ENCODE measurements at regions not wholly inside any gene's neighbourhood (a gene's known extent, or its start where the extent isn't known, plus 50 kb on each side); places are given as distances from the start of the nearest gene placed in this dataset.

DNA sequence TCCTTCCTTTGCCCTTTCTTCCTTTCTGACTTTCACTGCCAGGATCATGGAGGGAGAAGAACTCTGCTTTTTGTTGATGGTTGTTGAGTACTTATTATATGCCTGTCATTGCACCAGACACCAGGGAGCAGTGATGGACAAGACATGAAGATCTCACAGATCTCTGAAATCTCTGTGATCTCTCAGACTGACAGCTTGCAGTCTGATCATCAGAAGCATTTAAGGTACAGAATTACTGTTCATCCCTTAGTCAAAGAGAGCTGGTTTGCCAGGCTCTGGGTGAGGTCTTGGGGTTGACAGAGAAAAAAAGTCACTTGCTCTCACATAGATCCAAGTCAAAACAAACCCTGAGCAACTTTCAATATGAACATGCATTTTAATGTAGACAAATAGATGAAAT, 299.5 kb upstream of the FMN2 start:
- no peak for DNase-seq (ENCODE audit: low read depth)

DNA sequence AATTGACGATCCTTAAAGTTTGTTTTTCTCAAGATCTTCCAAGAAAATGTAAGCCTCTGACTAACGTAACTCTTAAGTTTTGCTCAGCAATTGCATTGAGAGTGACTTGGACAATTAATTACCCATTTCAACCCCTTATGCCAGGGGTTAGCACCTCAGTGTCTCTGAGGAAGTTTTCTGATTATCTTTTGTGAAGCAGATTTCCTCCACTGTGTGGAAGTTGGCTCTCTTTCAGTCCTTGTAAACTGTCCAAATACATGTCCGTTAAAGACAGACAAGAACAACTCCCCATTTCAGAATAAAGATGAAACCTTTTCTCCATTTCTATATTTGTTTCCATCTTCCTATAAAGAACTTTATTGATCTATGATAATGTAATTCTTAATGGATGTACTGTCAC, 296.4 kb upstream of the FMN2 start:
- DNase-seq (ENCODE audit: low read depth) = no peak

DNA sequence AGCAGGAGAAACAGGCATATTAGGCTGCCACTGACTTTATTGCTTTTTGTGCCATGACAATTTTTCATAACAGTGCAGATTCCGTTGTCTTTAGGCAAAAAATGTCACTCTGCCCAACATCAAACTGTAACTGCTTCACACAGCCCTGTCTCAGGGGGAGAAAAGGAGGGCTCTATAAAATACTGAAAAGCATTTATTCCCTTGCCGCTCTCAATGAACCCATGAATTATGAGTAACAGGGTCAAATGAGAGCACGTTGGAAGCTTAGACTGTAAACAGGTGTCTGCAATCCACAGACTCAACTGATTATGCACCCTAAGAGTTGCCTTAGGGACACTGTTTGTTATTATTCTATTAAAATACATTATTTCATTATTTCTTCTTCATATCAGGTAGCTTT, 292.1 kb upstream of the FMN2 start:
- no peak for DNase-seq (ENCODE audit: low read depth)

DNA sequence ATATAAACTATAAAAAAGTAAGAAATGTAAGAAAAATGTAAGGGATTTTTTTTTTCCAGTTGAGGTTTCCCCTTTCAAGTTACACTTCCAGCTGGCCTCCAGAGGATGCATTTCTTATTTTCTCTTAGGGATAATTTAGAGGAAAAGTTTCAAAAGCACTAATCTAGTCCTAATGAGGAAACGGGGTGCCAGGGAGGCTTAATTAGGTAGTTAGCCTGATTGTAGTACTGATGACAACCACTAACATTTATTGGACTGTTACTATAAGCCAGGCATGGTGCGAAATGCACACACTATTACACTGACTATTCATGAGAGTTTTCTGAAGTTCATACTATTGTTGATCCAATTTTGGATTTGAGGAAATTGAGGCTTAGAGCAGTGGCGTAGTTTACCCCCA, 290.8 kb upstream of the FMN2 start:
- no peak for DNase-seq (ENCODE audit: low read depth)

DNA sequence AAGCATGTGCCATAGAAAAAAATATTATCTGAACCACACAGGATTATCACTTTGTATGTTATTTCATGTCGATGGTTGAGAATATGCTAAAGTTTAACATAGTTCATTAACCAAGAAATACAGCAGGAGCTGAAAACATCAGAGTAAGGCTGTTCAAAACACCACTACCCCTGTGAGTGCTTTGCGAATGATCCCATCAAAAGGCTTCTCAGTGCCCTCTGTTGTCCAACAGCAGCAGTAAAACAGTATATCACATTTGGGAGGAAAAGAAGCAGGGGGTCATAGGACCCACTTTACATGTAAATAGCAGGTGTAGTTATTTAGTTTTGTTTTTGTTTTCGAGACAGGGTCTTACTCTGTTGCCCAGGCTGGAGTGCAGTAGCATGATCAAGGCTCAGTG, 289.4 kb upstream of the FMN2 start:
- DNase-seq (ENCODE audit: low read depth) = no peak

DNA sequence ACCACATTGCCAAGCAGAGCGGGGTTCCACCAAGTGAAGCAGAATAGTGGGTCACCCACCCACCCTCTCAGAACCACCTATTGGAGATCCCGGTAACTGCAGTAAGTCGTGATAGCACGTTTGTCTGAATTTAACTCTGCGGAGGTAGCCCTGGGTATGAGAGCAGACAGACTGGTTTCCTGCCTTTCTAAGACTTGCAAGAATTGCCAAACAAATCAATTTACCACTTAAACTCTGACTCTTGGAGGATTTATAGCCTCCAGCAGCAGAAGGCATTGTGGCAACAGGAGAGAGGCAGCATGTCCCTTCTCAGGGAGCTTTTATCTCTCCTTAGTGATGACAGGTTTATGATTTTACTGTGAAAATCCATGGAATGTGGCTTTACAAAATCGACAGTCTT, 287.9 kb upstream of the FMN2 start:
- no peak for DNase-seq (ENCODE audit: low read depth)

DNA sequence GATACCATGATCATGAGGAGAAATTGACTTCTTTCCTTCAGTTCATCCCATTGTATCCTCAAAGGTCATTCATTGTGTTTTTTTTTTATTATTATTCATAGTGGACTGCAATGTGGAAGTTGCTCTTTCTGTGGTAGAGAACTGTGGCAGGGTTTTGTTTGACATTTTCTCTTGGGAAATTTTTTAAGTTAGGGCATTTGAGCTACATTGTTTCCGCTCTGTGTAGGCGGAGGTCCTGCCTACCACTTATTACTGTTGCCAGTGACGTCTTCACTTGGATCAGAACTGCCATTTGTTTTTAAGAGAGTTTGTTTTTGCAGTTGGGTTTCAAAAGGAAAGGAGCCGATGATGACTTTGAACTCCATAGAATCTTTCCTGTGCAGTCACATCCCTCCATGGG, 287.4 kb upstream of the FMN2 start:
- DNase-seq (ENCODE audit: low read depth) = no peak

DNA sequence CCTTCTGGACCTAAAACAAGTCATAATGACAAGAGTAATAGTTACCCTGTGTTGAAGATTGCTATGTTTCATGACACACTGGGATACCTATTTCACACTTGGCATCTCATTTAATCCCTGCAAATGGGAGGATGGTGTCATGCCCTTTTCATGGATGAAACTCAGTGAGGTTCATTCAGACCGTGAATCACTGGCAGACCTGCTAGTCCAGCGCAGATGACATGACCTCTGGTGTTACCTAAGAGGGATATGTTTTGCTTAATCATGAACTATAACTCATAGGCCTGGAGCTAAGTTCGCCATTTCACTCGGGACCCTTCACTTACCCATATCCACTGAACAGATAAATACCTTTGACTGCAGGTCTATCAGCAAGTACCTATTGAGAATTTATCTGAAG, 286.6 kb upstream of the FMN2 start:
- DNase-seq (ENCODE audit: low read depth) = no peak

DNA sequence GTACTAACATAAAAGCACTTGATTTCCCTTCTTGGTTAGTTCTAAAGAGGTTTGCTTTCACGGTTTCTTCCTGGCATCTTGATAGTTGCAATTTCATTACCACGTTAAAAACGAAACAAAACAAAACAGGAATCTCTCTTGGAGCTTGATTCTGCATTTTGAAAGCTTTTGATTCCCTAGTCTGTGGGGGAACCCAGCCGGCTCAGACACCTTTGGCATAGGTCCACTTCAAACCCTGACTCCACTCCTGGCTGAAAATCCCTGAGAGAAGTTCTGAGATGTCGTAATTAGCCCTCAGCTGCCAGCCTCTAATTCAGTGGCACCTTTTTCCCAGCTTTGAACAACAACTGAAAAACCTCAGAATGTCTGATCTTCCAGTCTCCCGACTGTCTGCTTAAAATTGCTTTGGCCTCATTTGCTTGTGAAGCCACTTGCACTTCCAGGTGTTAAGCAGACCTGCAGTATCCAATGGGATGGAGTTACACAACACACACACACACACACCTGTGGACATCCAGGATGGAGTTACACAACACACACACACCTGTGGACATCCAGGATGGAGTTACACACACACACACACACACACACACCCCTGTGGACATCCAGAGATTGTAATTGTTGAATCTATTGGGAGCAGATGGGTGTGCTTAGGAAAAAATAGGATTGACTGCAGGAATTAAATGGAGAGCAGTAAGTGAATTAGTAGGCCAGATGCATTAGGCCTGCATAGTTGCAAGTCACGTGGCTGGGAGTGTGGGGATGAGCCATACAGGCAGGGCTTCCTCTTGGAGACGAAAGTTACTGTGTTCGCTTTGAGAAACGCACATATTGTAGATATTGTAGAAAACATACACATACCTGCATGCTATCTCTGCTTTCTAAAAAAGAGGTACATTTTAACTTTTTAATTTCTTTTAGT, 285.6 kb upstream of the FMN2 start:
- no peak for DNase-seq (ENCODE audit: low read depth)

DNA sequence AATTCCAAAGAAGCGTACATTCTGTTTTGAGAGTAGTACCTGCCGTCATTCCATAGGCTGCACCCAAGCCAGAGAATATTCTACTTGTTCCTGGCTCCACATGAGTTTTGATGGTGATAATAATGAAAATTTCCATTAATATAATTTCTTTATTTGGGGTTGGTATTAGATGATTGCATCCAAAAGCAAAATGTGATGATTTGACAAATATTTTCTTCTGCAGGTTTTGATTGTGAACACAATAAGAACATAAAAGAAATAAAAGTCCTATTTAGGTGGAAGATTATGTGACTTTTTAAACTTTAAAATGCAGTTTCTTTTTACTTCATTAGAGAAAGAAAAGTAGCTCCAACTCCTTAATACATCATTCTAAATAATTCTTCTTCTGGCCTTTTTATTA, 284.8 kb upstream of the FMN2 start:
- no peak for DNase-seq (ENCODE audit: low read depth)

DNA sequence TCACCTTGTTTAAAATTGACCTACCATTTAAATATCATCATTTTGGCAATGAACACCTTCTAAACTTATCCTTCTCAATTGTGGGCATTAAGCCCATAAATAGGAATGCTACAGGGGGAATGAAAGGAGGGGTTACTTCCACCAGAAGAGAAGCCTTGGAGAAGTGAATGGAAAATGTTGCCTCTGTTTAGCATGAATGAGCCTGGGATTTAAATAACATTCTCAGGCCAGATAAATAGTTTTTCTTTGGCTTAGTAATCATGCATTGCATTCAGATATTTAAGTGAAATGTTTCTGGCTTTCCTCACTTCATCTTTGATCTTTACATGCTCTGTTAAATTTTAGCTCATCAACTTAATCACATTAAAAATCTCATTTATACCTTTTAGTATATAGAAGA, 284.3 kb upstream of the FMN2 start:
- no peak for DNase-seq (ENCODE audit: low read depth)

DNA sequence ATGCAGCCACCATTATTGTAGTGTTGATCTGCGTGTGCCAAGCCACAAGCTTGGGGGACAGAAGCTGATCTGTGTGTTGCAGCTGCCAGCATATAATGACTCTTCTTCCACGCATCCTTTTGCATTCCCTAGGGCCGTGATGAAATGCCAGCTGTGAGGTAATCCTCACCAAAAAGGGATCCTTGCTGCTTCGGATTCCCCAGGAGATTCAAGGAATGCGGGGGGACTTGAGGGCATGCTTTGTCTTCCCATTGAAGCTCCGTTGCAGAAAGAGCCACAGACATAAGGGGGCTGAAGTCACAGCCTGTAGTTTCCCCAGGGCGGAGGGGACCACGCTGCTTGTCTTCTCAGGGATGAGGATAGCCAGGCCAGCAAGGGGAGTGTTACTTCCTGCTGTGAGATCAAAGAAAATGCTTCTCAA, 281.6 kb upstream of the FMN2 start:
- DNase-seq (ENCODE audit: low read depth) = no peak

DNA sequence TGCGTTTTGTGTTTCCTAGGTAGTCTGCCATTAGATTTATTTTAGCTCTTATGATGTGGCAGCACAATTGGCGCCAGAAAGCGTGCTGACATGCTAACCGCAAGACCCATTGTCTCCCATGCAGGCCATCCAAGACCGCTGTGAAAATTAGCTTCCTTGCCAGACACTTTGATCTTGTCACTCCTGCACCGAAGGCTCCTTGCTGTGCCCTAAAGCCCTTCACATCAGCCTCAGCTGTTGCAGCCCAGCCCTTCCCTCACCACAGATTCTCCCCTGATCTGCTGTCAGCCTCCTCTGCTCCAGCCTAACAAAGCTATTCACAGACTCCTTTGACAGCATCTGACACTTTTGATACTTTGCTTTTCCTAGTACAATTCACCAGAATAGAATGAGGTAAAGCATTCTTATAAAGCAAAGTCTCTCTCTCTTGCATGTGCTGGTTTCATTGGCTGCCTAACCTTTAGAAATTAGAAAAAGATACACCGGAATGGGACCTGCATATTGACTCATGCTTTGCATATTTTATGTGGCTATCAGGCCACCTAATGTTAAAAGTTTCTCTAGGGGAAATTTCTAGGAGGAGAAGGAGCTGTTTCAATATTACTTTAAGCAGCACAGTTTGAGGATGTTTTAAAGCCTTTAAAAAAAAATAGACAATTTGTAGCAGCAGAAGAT, 280.3 kb upstream of the FMN2 start:
- DNase-seq (ENCODE audit: low read depth) = no peak

DNA sequence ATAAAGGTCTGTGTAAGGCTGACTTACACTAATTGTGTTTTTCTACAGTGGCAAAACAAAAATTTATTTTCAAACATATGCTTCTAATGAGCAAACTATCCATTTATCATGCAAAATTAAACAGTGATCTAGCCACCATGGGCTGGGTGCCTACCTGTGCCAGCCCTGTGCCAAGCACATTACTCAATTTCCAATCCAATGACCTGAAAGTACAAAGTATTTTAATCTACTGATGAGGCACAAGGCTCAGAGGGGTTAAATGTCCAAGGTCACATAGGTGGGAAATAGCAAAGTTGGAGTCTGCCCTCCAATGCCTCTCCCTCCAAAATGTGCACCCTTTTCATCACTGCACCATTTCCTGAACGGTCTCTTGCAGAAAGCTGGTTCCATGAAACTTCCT, 279.1 kb upstream of the FMN2 start:
- no peak for DNase-seq (ENCODE audit: low read depth)

DNA sequence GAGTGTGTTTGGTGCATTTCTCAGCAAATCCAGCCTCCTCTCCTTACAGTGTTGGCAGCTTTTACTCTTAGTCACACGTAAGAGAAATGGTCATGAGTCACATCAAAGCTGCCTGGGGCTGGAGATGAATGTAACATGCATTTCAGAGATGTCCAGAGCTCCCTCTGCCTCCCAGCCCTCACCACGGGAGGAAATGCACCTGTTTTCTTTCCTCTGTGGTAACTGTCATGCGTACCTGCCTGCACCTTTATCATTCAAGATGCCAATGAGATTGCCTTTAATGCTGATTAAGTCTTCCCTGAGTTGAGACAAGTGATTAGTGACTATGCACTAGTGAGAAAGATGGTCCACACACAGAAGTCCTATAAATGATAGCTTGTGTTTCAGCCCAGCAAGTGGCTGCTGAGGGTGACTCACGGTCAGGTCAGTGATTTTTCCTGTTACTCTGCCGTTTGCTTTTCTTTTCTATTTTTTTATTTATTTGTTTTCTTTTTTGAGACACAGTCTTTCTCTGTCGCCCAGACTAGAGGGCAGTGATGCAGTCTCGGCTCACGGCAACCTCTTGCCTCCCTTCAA, 277.3 kb upstream of the FMN2 start:
- peak; percentile 75 for DNase-seq (ENCODE audit: low read depth)

DNA sequence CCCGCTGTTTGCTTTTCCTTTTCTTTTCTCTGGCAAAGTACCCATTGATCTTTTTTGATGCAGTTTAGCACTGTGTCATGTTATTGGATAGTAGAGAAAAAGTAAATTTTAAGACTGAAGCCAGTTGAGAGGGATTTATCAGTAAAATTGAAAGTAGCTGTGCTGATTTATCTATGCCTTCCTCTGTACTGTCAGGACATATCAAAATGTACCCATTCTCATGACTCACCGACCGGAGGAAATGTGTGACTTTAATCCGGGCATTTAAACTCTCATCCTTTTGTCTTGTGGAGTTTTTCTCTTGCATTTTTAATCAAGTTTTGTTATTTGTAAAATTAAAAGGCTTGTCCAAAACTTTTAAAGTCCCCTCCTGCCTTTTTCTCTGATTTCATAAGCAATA, 276.6 kb upstream of the FMN2 start:
- DNase-seq (ENCODE audit: low read depth) = no peak

DNA sequence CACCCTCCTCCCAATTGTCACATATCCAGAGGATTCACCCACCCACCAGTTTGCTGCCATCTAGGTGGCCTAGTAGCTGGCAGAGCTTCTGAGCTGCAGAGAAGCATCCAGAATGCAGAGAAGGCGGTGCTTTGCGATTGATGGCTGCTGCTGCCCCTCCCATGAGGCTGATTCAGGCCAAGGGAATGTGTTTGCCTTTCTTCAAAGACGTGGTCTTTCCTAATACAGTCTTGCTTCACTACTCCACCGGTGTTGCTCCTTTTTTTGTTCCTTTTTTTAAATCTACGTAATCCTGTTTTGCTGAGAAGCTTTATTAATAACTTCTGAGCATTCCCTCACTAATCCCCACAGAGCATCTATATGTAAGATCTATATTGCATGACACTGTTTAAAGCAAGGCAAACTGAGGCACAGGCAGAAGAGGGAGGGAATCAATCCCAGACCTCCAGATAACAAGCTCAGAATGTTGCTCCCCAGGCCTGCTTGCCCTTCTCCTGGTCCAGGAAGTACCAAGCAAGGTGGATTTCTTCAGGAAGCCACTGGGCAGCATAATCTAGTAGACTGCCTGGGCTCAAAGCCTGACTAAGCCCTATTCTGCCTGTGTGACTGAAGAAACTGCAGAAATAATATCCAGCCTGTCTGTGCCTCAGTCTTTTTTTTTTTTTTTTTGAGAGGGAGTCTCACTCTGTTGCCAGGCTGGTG, 275.5 kb upstream of the FMN2 start:
- peak; percentile 68 for DNase-seq (ENCODE audit: low read depth)

DNA sequence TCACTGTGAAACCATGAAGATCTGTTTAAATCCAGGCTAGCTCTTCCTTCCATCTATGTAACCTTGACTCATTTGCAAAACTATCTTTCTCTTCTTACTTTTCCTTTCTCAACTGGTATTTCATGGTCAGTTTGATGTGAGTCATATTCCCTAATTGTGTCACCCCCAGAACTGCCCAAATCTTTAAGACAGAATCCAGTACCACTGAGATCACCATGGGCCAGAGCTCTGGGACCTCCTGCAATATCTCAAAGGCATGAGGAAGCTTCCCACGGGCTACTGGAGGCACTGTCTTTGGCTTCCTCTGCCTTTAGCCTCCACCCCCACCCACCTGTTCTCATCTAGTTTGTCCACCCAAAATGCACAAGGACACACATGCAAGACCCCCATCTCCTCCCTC, 274.4 kb upstream of the FMN2 start:
- DNase-seq (ENCODE audit: low read depth) = no peak

DNA sequence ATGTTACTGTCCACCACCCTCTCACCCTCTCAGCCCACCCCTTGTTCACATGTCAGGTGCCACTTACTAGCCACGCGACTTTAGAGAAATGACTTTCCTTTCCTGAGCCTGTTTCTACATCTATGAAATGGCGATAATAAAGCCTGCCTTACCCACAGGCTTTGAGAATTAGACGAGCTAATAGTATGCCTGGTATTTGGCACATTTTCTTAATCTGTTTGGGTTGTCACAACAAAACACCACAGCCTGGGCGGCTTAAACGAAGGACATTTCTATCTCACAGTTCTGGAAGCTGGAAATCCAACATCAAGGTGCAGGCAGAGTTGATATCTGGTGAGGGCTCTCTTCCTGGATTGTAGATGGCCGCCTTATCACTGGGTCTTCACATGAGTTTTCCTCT, 273.9 kb upstream of the FMN2 start:
- DNase-seq (ENCODE audit: low read depth) = no peak

DNA sequence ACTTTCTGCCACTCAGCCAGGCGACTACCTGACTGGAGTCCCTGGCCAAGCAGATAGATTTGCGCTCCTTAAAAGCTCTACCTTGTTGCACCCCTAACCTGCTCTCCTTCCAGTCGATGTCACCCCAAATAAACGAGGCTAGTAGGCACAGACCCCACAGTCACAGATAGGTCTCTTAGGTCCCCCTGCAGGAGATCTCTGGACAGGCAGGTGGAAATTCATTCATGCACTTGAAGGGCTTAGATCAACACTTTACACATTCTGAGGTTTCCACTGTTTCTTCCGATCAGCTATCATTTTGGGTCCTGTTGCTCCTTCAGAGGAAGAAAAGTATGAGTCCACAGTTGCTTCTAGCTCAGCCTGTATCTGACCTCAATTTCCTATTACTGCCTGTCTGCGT, 272.6 kb upstream of the FMN2 start:
- no peak for DNase-seq (ENCODE audit: low read depth)

DNA sequence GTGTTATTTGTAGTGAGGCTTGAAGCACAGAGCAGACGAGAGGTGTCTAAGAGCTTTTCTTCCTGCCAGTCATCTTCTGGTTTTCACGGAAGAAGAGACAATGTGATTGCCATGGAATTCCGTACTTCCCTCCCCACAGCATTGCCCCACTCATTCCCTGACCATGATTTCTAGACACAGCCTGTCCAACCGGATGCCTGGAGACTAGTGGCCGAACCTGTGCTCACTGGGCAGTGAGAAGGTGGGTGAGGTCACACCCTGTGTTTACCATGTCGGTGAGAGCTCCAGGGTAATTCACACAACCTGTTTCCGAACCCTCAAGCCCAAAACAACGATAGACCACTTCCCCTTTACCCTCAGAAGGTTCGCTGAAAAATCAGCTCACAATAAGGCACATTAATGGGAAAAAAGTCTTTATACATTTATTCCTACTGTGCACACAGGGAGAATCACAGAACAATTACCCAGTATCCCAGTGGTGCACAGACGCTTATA, 271.9 kb upstream of the FMN2 start:
- no peak for DNase-seq (ENCODE audit: low read depth)

DNA sequence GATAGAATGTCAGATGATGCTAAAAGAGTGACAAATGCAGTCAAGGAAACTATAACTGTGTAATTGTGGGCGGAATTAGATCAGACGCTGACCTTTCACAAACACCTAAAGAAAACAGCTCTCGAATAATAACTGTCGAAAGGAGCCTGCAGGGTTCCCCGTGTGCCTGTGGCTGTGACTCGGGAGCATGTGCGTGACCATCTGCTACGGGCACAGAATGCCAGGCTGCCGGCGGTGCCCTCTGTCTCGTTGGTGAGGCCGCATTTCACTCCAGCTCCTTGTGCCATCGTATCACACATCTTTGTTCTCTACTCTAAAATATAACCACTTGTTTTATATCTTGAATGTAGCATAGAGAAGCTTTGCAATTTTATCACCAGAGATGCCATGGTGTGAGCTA, 267.8 kb upstream of the FMN2 start:
- DNase-seq (ENCODE audit: low read depth) = no peak

DNA sequence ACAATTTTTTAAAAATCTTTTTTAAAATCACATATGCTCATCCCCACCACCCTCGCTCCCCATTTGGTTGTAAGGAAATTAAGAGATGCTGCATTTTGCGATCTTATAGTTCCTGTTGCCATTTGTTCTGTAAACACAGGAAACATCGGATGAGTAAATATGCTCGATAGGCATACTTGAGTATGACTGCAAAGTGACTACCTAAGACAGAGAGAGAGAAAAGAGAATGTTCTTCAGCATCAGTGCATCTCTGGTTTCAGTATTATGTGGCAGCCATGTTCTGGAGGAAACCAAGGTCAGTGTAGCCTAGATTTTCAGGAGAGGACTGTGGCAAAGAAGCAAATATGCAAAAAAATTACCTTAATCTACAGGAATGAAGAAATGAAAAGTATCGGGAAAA, 265.5 kb upstream of the FMN2 start:
- no peak for DNase-seq (ENCODE audit: low read depth)

Measured in HS-27A (cell line).